ENCODE measurements at regions not wholly inside any gene's neighbourhood (a gene's known extent, or its start where the extent isn't known, plus 50 kb on each side); places are given as distances from the start of the nearest gene placed in this dataset.

DNA sequence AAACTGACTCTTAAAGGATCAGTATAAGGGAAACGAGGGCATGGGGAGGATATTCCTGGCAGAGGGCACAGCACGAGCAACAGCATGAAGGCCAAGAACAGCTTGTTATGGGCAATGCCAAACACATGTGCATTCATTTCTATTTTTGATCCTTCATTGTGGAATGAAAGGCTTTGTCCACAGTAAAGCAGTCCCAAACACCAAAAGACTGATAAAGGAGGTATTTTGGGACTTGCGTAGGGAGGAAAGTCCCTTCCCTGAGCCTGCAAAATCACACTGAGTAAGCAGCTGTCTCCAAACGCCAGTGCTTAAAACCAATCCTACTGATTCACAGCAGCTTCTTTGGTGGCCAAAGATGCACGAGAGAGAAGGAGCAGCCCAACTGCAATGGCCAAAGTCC is 138.2 kb downstream of the UNC5CL start:
- Histone ChIP-seq H3K4me3 (no peak overlapping the region), H3K4me1 (peaks cover 0 to 36% (median 3%) of the 10 kb centered on the region in 4 donors), H3K27ac (no peak overlapping the region), H3K36me3 (no peaks in the 10 kb centered on the region), H3K9me3 (no peaks in the 10 kb centered on the region), H3K27me3 (no peaks in the 10 kb centered on the region)
- no peak for DNase-seq
- 83% methylated on average over 3 of the region's 5 CpGs for WGBS (ENCODE audit: insufficient coverage, low coverage, low lambda C conversion rate, missing lambda C conversion rate)
- ATAC-seq = no peak
- no peak for TF ChIP-seq POLR2A (IDR thresholded peaks at IDR 0.05)
- TF ChIP-seq, protein P1, sequence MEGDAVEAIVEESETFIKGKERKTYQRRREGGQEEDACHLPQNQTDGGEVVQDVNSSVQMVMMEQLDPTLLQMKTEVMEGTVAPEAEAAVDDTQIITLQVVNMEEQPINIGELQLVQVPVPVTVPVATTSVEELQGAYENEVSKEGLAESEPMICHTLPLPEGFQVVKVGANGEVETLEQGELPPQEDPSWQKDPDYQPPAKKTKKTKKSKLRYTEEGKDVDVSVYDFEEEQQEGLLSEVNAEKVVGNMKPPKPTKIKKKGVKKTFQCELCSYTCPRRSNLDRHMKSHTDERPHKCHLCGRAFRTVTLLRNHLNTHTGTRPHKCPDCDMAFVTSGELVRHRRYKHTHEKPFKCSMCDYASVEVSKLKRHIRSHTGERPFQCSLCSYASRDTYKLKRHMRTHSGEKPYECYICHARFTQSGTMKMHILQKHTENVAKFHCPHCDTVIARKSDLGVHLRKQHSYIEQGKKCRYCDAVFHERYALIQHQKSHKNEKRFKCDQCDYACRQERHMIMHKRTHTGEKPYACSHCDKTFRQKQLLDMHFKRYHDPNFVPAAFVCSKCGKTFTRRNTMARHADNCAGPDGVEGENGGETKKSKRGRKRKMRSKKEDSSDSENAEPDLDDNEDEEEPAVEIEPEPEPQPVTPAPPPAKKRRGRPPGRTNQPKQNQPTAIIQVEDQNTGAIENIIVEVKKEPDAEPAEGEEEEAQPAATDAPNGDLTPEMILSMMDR (IDR thresholded peaks at IDR 0.05) = no peak
- intact Hi-C loops (cut with DNase I) = no loop called here

GRCh38 chr6:40899684-40900155 is 139.3 kb downstream of the UNC5CL start:
- Histone ChIP-seq H3K4me1 (peaks cover 0 to 37% (median 3%) of the 10 kb centered on the region in 4 donors), H3K9me3 (no peaks in the 10 kb centered on the region), H3K27ac (no peak overlapping the region), H3K4me3 (no peak overlapping the region), H3K36me3 (no peaks in the 10 kb centered on the region), H3K27me3 (no peaks in the 10 kb centered on the region)
- peak in 2 of 4 donors; percentile 23 to 24 for ATAC-seq
- WGBS (ENCODE audit: insufficient coverage, low coverage, low lambda C conversion rate, missing lambda C conversion rate) = 24% methylated on average over 4 of the region's 7 CpGs
- TF ChIP-seq, protein P1 (IDR thresholded peaks at IDR 0.05) = no peak
- no peak for TF ChIP-seq POLR2A (IDR thresholded peaks at IDR 0.05)
- intact Hi-C loops (cut with DNase I) = no loop called here
- DNase-seq = peak in 1 of 3 donors; percentile 63

DNA sequence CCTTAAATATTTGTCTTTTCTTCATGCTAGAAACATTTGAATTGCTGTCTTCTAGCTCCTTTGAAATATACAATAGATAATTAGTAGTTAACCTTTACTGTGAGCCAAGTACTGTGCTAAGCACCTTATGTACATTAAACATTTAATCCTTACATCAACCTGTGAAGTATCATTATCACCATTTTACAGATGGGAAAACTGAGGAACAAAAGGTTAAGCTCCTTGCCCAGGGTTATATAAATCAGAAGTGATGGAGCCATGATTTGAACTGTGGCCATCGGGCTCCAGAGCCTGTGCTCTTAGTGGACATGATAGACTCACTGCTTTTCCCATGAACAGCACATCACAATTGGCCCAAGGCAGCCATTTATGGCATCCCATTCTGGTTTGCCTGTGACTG is 140.9 kb downstream of the UNC5CL start:
- no peaks in the 10 kb centered on the region for H3K9me3 ChIP-seq
- ATAC-seq = no peak
- H3K27me3 ChIP-seq = no peaks in the 10 kb centered on the region
- no peak for TF ChIP-seq POLR2A (IDR thresholded peaks at IDR 0.05)
- TF ChIP-seq, protein P1 (IDR thresholded peaks at IDR 0.05) = no peak
- no peak overlapping the region for H3K27ac ChIP-seq
- DNase-seq = no peak
- peaks cover 0 to 37% (median 3%) of the 10 kb centered on the region in 4 donors for H3K4me1 ChIP-seq
- H3K4me3 ChIP-seq = no peak overlapping the region
- intact Hi-C loops (cut with DNase I) = no loop called here
- no peaks in the 10 kb centered on the region for H3K36me3 ChIP-seq
- WGBS (ENCODE audit: insufficient coverage, low coverage, low lambda C conversion rate, missing lambda C conversion rate) = 100% methylated on average over 1 of the region's 1 CpG

DNA sequence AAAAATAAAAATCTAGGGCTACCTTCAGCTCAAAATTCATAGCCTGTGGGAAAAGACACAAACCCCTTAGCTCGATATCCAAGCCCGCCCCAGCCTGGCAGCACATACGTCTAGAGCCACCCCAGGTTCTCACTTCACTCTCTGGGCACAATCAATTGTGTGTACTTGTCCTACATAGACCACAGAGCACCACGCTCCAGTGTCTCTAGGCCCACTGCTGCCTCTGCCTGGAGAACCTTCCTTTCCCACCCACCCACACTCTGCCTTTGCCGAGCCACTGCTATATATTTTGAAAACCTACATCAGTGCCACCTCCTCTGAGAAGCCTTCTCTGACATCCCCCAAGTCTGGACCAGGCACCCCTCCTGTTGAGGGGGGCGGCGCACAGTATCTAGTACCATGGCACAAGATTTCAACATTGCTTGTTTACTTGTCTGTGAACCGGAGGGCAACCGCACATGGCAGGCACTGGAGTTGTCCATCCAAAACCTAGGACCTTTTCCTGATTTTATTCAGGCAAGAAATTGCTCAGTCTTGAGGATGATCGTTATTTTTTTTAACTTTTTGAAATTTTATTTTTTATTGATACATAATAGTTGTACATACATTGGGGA is 141.5 kb downstream of the UNC5CL start:
- ATAC-seq (peak; percentile 78 to 84 (median 80)), DNase-seq (peak; percentile 35 to 72 (median 67))
- Histone ChIP-seq H3K4me3 (no peak overlapping the region), H3K36me3 (no peaks in the 10 kb centered on the region), H3K9me3 (no peaks in the 10 kb centered on the region), H3K4me1 (peaks cover 0 to 37% (median 3%) of the 10 kb centered on the region in 4 donors), H3K27me3 (no peaks in the 10 kb centered on the region), H3K27ac (peak overlapping the region in 1 of 3 donors; percentile 42)
- intact Hi-C loops (cut with DNase I) = no loop called here
- WGBS (ENCODE audit: insufficient coverage, low coverage, low lambda C conversion rate, missing lambda C conversion rate) = 37% methylated on average over 10 of the region's 10 CpGs
- no peak for TF ChIP-seq POLR2A (IDR thresholded peaks at IDR 0.05)
- TF ChIP-seq, protein P1 (IDR thresholded peaks at IDR 0.05) = no peak

All from right lobe of liver (tissue), 6 donors.